ENCODE measurements at regions not wholly inside any gene's neighbourhood (a gene's known extent, or its start where the extent isn't known, plus 50 kb on each side); places are given as distances from the start of the nearest gene placed in this dataset.

GRCh38 chr1:39090757-39091380 is 64.7 kb downstream of the NDUFS5 start:
- POLR2A ChIA-PET = interaction anchor here (0.6 to 1.9 kb wide), 6 partner anchors 9 to 402 kb away, joined by 3 to 14 read pairs (median 3); partner anchors contain the start of gene NDUFS5
- TF ChIP-seq, protein P1, sequence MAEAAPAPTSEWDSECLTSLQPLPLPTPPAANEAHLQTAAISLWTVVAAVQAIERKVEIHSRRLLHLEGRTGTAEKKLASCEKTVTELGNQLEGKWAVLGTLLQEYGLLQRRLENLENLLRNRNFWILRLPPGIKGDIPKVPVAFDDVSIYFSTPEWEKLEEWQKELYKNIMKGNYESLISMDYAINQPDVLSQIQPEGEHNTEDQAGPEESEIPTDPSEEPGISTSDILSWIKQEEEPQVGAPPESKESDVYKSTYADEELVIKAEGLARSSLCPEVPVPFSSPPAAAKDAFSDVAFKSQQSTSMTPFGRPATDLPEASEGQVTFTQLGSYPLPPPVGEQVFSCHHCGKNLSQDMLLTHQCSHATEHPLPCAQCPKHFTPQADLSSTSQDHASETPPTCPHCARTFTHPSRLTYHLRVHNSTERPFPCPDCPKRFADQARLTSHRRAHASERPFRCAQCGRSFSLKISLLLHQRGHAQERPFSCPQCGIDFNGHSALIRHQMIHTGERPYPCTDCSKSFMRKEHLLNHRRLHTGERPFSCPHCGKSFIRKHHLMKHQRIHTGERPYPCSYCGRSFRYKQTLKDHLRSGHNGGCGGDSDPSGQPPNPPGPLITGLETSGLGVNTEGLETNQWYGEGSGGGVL (CRISPR knock-in tag; IDR thresholded peaks at IDR 0.05) = no peak
- no peak for TF ChIP-seq KLF6 (CRISPR knock-in tag; IDR thresholded peaks at IDR 0.05; ENCODE audit: borderline replicate concordance)
- TF ChIP-seq ZBTB5 (IDR thresholded peaks at IDR 0.05) = no peak
- TF ChIP-seq ZNF518B (CRISPR knock-in tag; IDR thresholded peaks at IDR 0.05) = no peak
- TF ChIP-seq ZNF263 (CRISPR knock-in tag; IDR thresholded peaks at IDR 0.05; ENCODE audit: borderline replicate concordance) = no peak
- TF ChIP-seq ZNF766 (CRISPR knock-in tag; conservative IDR thresholded peaks at IDR 0.05) = no peak
- no peak for TF ChIP-seq MTA3 (IDR thresholded peaks at IDR 0.05; ENCODE audit: borderline replicate concordance)
- no peak for TF ChIP-seq MECOM (CRISPR knock-in tag; IDR thresholded peaks at IDR 0.05)
- TF ChIP-seq CBFB (CRISPR knock-in tag; IDR thresholded peaks at IDR 0.05) = no peak
- no peak for TF ChIP-seq CBFA2T2 (conservative IDR thresholded peaks at IDR 0.05)
- no peak for TF ChIP-seq EWSR1 (IDR thresholded peaks at IDR 0.05; ENCODE audit: borderline replicate concordance, low read depth, partially characterized antibody)
- no peak for TF ChIP-seq ZNF764 (CRISPR knock-in tag; IDR thresholded peaks at IDR 0.05; ENCODE audit: low read depth)
- no peak for TF ChIP-seq FIP1L1 (IDR thresholded peaks at IDR 0.05; ENCODE audit: low read depth, low read length, poor library complexity, severe bottlenecking)
- no peak for TF ChIP-seq U2AF2 (optimal IDR thresholded peaks at IDR 0.05; ENCODE audit: low read depth, low read length)
- no peak for TF ChIP-seq MCM5 (IDR thresholded peaks at IDR 0.05; ENCODE audit: low read depth)

More at GRCh38 chr1:39090757-39091380, 64.7 kb downstream of the NDUFS5 start:
- H3K27ac ChIP-seq (ENCODE audit: extremely low read depth, low read depth, low read length) = no peak overlapping the region
- no peak overlapping the region for H3K4me3 ChIP-seq
- in situ Hi-C loops (cut with MboI) (no loop called here), intact Hi-C loops (cut with micrococcal nuclease) (loop anchor here (5.0 kb wide), 2 partner anchors 244 to 484 kb away; no protein-coding TSS in a partner anchor)
- peaks cover 2 to 5% of the 10 kb centered on the region in 2 experiments; a peak in 2 of 5 replicates for H3K4me1 ChIP-seq (replicated peaks in 1 of 2; ENCODE audit: control insufficient read depth in 2 of 2, insufficient read depth in 2 of 2, low read length in 2 of 2)
- ATAC-seq (no peak), FAIRE-seq (no peak), DNase-seq (ENCODE audit: extremely low read depth in 1 of 4, low spot score in 3 of 4) (no peak)
- no peaks in the 10 kb centered on the region for H3K27me3 ChIP-seq (ENCODE audit: control insufficient read depth in 2 of 2, insufficient read depth in 2 of 2, low read length in 2 of 2)
- no peak overlapping the region for H3K9ac ChIP-seq (ENCODE audit: insufficient read depth in 1 of 2, low read depth in 2 of 2, low read length in 2 of 2)
- H3K79me2 ChIP-seq (ENCODE audit: control insufficient read depth, insufficient read depth, low read length) = no peaks in the 10 kb centered on the region
- H3K9me3 ChIP-seq (replicated peaks; ENCODE audit: control insufficient read depth, insufficient read depth, low read depth, low read length) = no peaks in the 10 kb centered on the region
- WGBS (ENCODE audit: insufficient coverage, low coverage, missing lambda C conversion rate) = 33% methylated on average over 3 of the region's 3 CpGs
- H4K20me1 ChIP-seq (replicated peaks; ENCODE audit: control insufficient read depth, insufficient read depth, low read length) = no peaks in the 10 kb centered on the region
- no peaks in the 10 kb centered on the region for H3K9me1 ChIP-seq (ENCODE audit: control insufficient read depth, insufficient read depth, low read length)
- H3K4me2 ChIP-seq (ENCODE audit: insufficient read depth, low read length) = no peak overlapping the region
- BruUV-seq (replicated peaks) = no TSS peak
- CTCF ChIA-PET (ENCODE audit: low intra/inter-chr PET ratio) = no interaction called here
- no peaks in the 10 kb centered on the region for H3K36me3 ChIP-seq (ENCODE audit: control insufficient read depth, insufficient read depth, low read length)
- no peak overlapping the region for H2AFZ ChIP-seq (ENCODE audit: low read depth, low read length)
